ENCODE measurements at regions not wholly inside any gene's neighbourhood (a gene's known extent, or its start where the extent isn't known, plus 50 kb on each side); places are given as distances from the start of the nearest gene placed in this dataset.
"Not testable (repeated sequence)": the region's sequence is repeated elsewhere in the genome, so short reads cannot be mapped to it uniquely, and the experiment has no call there.

GRCh38 chr10:28733245-28733644 is 55.9 kb downstream of the BAMBI start:
- no peak for DNase-seq

- no peak for DNase-seq
Observed at GRCh38 chr10:28733647-28734046, 56.3 kb downstream of the BAMBI start.

DNA sequence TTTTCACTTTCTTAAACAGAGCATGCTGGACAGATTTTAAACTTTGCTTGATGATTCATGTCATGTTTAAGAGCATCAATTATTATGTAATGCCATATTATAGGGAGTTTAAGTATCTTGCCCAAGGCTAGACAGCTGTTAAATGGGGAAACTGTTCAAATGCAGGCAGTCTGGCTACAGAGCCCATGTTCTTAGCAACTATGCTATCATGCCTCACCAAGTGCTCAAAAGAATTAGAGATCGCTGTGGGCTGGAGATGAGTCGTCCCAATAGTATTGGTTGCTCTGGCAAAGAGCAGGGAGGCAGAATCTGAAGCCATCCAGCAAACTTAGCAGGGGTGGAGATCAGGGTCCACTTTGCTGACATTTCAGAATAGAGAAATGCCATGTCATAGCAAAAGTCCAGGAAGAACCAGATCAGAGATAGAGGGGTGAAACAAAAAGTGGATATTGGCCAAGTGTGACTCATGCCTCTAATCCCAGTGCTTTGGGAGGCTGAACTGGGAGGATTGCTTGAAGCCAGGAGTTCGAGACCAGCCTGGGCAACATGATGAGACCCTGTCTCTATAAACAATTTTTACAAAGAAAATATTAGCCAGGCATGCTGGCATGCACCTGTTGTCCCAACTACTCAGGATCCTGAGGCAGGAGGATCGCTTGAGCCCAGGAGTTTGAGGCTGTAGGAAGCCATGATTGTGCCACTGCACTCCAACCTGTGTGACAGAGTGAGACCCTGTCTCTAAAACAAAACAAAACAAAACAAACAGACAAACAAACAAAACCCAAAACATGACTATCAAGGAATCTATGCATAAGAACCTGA is 57.8 kb downstream of the BAMBI start:
- no peak for DNase-seq

DNA sequence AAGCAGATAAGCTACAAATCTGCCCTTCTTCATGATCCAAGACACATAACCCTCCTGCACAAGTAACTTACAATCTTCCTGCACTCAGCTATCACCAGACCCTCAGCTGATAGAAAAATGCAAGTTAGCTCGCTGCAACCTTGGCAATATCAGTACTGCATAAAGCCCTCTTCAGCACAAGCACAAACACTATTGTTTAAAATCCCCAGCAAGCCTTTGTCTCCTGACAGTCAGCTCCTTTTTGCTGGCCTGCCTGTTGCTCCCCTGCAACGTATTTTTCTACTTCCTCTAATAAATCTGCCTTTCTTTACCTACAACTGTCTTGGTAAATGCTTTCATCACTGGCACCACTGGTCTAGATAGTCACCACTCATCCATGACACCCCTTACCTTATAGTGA is 59.8 kb downstream of the BAMBI start:
- DNase-seq = peak; percentile 12

DNA sequence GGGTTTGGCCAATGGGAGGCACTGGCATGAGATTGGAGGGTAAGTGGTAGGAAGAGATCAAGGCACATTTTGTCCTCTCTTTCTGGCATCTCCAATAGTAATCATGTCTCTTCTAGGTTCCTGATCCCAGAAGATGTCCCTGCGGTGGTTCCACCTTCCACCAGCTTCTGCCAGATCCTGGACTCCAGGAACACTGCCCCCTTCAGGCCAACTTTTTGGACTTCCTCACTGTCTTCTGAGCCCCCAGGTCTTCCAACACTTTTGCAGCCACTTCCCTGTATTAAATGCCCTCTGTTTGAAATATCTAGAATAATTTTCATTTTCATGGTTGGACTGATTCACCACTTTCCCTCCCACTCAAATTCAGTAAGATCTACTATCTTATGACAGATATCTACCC is 60.9 kb downstream of the BAMBI start:
- no peak for DNase-seq

GRCh38 chr10:28743576-28743975 is 66.3 kb downstream of the BAMBI start:
- DNase-seq = no peak

GRCh38 chr10:28744069-28744768 is 66.9 kb downstream of the BAMBI start:
- DNase-seq = no peak

GRCh38 chr10:28754930-28755718 is 77.8 kb downstream of the BAMBI start:
- DNase-seq = no peak

- no peak for DNase-seq
Observed at GRCh38 chr10:28761084-28761846, 83.9 kb downstream of the BAMBI start.

DNA sequence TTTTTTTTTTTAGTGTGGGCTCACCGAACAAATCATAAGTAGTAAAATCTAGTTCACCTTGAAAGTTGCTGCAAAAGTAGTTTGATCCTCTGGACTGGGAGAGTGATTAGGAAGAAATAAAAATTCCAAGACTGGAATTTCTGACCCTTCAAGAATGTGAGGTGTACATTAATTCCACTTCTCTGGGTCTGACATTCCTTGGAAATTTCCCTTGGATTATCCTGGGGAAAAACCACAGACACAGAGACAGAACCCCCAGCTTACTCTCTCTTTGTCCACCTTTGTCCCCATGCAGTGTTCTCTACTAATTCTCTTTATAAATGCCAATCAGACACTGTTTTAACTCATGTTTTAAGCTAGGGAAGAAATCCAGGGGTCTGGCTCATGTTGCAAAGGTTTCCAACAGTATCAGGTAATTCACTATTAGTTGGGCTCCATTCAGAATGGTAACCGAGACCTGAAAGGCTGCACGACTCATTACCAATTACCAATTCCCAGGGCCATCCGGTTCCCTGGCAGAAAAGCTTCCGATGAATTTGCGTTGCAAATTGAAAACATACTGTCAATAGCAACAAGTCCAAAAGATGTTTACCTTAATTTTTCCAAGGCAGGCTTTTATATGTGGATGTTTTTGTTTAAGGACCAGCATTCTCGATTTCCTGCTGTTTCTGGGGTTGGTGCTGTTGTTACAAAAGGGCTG is 86.3 kb downstream of the BAMBI start:
- DNase-seq = no peak

DNA sequence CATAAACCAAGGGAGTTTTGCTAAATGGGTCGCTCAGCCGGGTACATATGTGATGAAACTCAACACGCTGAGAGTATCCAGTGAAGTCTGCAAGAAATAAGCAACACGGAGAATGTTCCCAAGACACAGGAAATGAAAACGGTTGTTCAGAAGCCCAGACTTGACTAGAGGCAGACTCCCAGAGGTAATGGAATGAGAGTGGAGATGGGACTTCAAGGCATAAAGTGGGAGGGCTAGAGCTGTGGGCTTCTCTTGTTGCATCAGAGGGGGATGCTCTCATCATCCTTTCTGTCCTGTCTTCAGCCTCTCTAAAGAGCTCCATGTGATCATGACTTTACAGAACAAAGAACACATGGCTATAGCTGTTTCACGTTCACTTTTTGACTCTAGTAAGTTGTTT is 88.3 kb downstream of the BAMBI start:
- DNase-seq = no peak

GRCh38 chr10:28768227-28768626 is 90.9 kb downstream of the BAMBI start:
- peak; percentile 68 for DNase-seq

DNA sequence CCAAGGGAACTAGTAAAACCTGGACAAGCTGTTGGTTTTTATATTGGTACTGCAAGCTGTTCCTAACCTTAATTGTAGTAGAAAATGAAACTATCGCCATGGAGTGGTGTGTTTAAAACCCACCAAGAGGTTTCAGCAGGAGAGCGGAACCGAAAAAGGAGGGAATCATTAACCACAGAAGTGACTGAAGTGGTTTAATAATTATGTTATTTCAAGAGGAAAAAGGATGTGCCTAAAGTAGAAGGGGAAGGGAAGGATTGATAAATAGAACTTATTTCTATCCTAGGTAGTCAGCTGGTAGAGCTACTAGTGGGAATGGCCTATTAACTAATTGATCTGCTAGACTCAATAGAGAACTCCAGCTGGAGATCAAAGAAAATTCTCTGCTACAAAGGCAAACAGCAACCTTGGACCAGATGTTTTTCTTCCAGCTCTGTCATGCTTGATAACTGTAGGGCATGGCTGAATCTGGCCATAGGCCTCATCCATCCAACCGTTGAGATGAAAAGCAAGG is 91.8 kb downstream of the BAMBI start:
- DNase-seq = no peak

DNA sequence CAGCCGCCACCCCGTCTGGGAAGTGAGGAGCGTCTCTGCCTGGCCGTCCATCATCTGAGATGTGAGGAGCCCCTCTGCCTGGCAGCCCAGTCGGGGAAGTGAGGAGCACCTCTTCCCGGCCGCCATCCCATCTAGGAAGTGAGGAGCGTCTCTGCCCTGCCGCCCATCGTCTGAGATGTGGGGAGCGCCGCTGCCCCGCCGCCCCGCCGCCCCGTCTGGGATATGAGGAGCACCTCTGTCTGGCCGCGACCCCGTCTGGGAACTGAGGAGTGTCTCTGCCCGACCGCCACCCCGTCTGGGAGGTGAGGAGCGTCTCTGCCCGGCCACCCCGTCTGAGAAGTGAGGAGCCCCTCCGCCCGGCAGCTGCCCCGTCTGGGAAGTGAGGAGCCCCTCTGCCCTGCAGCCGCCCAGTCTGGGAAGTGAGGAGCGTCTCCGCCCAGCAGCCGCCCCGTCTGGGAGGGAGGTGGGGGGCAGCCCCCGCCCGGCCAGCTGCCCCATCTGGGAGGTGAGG is 94.3 kb downstream of the BAMBI start:
- not testable (repeated sequence) for DNase-seq

- DNase-seq = no peak
Observed at GRCh38 chr10:28774051-28774995, 97.0 kb downstream of the BAMBI start.

DNA sequence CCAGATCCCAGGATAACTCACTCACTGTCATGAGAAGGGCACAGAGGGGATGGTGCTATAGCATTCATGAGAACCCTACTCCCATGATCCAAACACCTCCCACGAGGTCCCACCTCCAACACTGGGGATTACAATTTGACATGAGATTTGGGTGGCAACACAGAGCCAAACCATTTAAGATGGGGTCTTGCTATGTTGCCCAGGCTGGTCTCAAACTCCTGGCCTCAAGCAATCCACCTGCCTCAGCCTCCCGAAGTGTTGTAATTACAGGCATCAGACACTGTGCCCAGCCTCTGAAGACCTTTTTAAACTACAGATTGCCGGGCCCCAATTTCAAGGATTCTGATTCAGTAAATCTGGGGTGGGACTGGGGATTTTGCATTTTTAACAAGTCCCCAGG is 98.5 kb downstream of the BAMBI start:
- DNase-seq = no peak

- DNase-seq = no peak
Observed at GRCh38 chr10:28776519-28776918, 99.2 kb downstream of the BAMBI start.

DNA sequence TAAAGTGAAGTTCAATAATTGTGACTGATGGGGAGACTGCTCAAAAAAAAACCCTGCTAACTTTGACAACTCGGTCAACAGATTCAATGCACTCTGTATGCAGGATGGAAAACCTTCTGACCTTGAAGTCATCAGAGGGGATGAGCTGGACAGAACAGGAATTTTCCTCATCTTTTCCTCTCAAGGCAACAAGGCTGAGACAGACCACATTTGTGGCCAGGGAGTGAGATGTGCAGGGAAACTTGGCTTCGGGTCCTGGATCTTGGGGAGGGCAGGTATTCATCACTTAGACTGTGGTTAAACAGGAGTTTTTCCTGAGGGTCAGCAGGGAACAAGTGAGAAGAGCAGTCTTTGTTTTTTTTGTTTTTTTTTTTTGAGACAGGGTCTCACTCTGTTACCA is 100.6 kb downstream of the BAMBI start:
- no peak for DNase-seq

GRCh38 chr10:28778524-28778923 is 101.2 kb downstream of the BAMBI start:
- no peak for DNase-seq

DNA sequence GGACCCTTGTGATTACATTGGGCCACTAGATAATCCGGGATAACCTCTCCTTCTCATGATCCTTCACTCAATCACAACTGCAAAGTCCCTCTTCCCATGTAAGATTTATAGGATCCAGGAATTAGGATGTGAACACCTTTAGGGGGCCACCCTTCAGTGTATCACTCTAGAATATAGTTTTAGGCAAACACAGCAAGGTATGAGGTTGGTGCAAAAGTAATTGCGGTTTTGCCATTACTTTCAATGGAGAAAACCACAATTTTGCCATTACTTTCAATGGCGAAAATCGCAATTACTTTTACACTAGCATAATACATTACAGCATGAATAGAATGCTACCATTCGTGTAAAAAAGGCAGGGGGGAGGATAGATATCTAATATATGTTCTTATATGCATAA is 104.0 kb downstream of the BAMBI start:
- no peak for DNase-seq

GRCh38 chr10:28783087-28783486 is 105.8 kb downstream of the BAMBI start:
- DNase-seq = no peak
